Esophagus squamous epithelium (tissue), 4 donors: ENCODE measurements at regions not wholly inside any gene's neighbourhood (a gene's known extent, or its start where the extent isn't known, plus 50 kb on each side); places are given as distances from the start of the nearest gene placed in this dataset.

Source experiments
- POLR2A ChIP-seq, 4 donors: fragments of 450-650 bp; IDR thresholded peaks; one replicate each; pipeline ENCODE4 v1.6.1; 2017; ENCODE audit warnings: antibody characterized with exemption in 4 of 4, mild to moderate bottlenecking in 4 of 4, moderate library complexity in 3 of 4
- TF ChIP-seq, protein P1 (sequence below), 6 experiments: fragments of 450-650 bp in 4 of 6; fragments of 200-600 bp in 2 of 6; sonication (generic) in 2 of 6; IDR thresholded peaks; one replicate each; pipeline ENCODE4 v1.5.1; 2016 to 2019; ENCODE audit warnings: antibody characterized with exemption in 6 of 6, mild to moderate bottlenecking in 4 of 6, moderate library complexity in 4 of 6

DNA sequence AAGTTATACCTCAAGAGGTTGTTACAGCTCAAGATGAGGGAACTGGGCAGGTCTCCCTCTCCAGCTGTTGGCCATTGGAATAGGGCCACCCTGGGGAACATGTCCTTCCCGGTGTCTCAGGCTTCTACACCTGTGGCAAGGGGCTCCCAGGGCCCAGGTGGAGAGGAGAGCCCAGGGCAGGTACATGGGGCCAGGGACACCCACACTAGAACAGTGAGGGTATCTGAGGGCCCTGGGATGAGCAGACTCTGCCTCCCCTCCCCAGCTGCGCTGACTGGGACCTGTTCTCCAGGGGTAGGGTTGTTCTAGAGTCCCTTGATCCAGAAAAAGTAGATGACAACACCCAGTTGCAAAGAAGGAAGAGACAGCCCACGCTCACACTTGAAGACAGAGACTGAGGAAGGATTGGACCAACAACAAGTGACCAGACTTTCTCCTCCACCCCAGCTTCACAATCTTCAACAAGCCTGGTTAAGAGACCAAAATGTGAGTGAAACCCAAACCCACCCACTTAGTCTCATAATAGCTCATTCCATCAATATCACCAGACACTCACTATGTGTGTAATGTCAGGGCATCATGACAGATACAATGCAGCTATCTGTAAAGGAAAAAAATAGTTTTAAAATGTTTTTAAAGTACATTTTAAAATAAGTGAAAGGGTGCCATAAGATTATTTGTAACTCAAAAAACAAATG lies 439.3 kb downstream of the NPHP4 start:
- TF ChIP-seq, protein P1, sequence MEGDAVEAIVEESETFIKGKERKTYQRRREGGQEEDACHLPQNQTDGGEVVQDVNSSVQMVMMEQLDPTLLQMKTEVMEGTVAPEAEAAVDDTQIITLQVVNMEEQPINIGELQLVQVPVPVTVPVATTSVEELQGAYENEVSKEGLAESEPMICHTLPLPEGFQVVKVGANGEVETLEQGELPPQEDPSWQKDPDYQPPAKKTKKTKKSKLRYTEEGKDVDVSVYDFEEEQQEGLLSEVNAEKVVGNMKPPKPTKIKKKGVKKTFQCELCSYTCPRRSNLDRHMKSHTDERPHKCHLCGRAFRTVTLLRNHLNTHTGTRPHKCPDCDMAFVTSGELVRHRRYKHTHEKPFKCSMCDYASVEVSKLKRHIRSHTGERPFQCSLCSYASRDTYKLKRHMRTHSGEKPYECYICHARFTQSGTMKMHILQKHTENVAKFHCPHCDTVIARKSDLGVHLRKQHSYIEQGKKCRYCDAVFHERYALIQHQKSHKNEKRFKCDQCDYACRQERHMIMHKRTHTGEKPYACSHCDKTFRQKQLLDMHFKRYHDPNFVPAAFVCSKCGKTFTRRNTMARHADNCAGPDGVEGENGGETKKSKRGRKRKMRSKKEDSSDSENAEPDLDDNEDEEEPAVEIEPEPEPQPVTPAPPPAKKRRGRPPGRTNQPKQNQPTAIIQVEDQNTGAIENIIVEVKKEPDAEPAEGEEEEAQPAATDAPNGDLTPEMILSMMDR (IDR thresholded peaks at IDR 0.05): no peak
- no peak for TF ChIP-seq POLR2A (IDR thresholded peaks at IDR 0.05)
